Endothelial cell of umbilical vein (primary cell): ENCODE measurements at regions not wholly inside any gene's neighbourhood (a gene's known extent, or its start where the extent isn't known, plus 50 kb on each side); places are given as distances from the start of the nearest gene placed in this dataset.

Experiments
- EZH2 ChIP-seq: IDR thresholded peaks from 2 replicates; pipeline ENCODE4 v1.6.1; 2012; ENCODE audit warnings: borderline replicate concordance, low read depth, mild to moderate bottlenecking, moderate library complexity, low read length, inconsistent platforms; ENCODE audit not compliant: severe bottlenecking
- JUN ChIP-seq: IDR thresholded peaks from 2 replicates; pipeline ENCODE4 v1.6.1; 2011; ENCODE audit warnings: borderline replicate concordance, low read depth; ENCODE audit not compliant: insufficient read length, insufficient read depth
- MYC ChIP-seq: IDR thresholded peaks from one replicate; pipeline ENCODE4 v1.6.1; 2011; ENCODE audit warnings: mild to moderate bottlenecking, low read depth, low read length
- POLR2AphosphoS5 ChIP-seq: IDR thresholded peaks from 2 replicates; pipeline ENCODE4 v1.6.1; 2012; ENCODE audit warnings: low read depth, mild to moderate bottlenecking, control low read depth, low read length, moderate library complexity; ENCODE audit not compliant: insufficient read depth
- TF ChIP-seq, protein P1 (sequence below), 2 donors: IDR thresholded peaks; 1 replicate in 1 of 2; 2 replicates in 1 of 2; pipeline ENCODE4 v1.5.1; 2011; ENCODE audit warnings: low read length in 2 of 2, mild to moderate bottlenecking in 2 of 2, moderate library complexity in 2 of 2, control low read depth in 1 of 2, inconsistent platforms in 1 of 2, low read depth in 1 of 2; ENCODE audit not compliant: insufficient read depth in 1 of 2; ENCODE audit errors: extremely low read depth in 1 of 2
- TF ChIP-seq, protein P2 (sequence below): IDR thresholded peaks from 2 replicates; pipeline ENCODE4 v1.6.1; 2011; ENCODE audit not compliant: insufficient read depth, insufficient read length

- TF ChIP-seq POLR2AphosphoS5 (no peak), JUN (no peak), MYC (no peak), EZH2 (no peak)
- TF ChIP-seq, protein P1, sequence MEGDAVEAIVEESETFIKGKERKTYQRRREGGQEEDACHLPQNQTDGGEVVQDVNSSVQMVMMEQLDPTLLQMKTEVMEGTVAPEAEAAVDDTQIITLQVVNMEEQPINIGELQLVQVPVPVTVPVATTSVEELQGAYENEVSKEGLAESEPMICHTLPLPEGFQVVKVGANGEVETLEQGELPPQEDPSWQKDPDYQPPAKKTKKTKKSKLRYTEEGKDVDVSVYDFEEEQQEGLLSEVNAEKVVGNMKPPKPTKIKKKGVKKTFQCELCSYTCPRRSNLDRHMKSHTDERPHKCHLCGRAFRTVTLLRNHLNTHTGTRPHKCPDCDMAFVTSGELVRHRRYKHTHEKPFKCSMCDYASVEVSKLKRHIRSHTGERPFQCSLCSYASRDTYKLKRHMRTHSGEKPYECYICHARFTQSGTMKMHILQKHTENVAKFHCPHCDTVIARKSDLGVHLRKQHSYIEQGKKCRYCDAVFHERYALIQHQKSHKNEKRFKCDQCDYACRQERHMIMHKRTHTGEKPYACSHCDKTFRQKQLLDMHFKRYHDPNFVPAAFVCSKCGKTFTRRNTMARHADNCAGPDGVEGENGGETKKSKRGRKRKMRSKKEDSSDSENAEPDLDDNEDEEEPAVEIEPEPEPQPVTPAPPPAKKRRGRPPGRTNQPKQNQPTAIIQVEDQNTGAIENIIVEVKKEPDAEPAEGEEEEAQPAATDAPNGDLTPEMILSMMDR (IDR thresholded peaks at IDR 0.05; ENCODE audit: extremely low read depth in 1 of 2, insufficient read depth in 1 of 2, low read depth in 1 of 2, low read length in 2 of 2), result no peak
- TF ChIP-seq, protein P2, sequence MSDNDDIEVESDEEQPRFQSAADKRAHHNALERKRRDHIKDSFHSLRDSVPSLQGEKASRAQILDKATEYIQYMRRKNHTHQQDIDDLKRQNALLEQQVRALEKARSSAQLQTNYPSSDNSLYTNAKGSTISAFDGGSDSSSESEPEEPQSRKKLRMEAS, result no peak
Observed at GRCh38 chr7:16244469-16244868, 176.9 kb downstream of the CRPPA start.
